DND-41 (cell line): ENCODE measurements at regions not wholly inside any gene's neighbourhood (a gene's known extent, or its start where the extent isn't known, plus 50 kb on each side); places are given as distances from the start of the nearest gene placed in this dataset.

ENCODE experiments used
- EZH2 ChIP-seq: IDR thresholded peaks from 3 replicates; pipeline ENCODE4 v1.6.1; 2012; ENCODE audit warnings: borderline replicate concordance, low read depth, mild to moderate bottlenecking, moderate library complexity, low read length, inconsistent platforms; ENCODE audit not compliant: severe bottlenecking
- TF ChIP-seq, protein P1 (sequence below): IDR thresholded peaks from 2 replicates; pipeline ENCODE4 v1.5.1; 2012; ENCODE audit warnings: borderline replicate concordance, low read length, moderate library complexity, mild to moderate bottlenecking; ENCODE audit not compliant: poor library complexity, severe bottlenecking; ENCODE audit errors: extremely low read depth

DNA sequence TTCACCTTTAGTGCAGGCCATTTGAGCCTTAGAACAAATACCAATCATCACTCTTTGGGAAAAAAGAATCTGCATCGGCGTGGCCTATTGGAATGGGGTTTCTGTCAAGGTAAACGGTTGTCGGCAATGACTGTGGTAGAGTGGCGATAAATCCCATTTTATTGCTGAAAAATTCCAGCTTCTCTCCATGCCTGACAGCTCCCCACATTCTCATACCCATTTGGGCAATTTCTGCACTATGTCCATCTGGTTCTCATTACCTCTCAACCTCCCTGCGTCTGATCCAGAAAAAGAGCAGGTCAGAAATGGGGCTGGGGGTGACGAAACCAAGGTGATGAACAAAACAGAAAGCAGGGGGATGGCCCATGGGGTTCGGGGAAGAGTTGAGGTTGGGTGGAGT lies 254.0 kb downstream of the MEIS1 start:
- TF ChIP-seq, protein P1, sequence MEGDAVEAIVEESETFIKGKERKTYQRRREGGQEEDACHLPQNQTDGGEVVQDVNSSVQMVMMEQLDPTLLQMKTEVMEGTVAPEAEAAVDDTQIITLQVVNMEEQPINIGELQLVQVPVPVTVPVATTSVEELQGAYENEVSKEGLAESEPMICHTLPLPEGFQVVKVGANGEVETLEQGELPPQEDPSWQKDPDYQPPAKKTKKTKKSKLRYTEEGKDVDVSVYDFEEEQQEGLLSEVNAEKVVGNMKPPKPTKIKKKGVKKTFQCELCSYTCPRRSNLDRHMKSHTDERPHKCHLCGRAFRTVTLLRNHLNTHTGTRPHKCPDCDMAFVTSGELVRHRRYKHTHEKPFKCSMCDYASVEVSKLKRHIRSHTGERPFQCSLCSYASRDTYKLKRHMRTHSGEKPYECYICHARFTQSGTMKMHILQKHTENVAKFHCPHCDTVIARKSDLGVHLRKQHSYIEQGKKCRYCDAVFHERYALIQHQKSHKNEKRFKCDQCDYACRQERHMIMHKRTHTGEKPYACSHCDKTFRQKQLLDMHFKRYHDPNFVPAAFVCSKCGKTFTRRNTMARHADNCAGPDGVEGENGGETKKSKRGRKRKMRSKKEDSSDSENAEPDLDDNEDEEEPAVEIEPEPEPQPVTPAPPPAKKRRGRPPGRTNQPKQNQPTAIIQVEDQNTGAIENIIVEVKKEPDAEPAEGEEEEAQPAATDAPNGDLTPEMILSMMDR, result no peak
- TF ChIP-seq EZH2, result no peak
